GM23248 (cell line): ENCODE measurements at regions not wholly inside any gene's neighbourhood (a gene's known extent, or its start where the extent isn't known, plus 50 kb on each side); places are given as distances from the start of the nearest gene placed in this dataset.

Source experiments
- DNase-seq: peaks from one replicate; pipeline ENCODE4 v3.0.0-alpha.2; 2015
- H2AFZ ChIP-seq: fragments of 200-600 bp; sonication (generic); 2 replicates; pipeline ENCODE4 v1.6.1; 2016; ENCODE audit warnings: antibody characterized with exemption
- H3F3A ChIP-seq: fragments of 200-600 bp; sonication (generic); 2 replicates; pipeline ENCODE4 v1.6.1; 2016; ENCODE audit warnings: mild to moderate bottlenecking, antibody characterized with exemption, mixed run types; ENCODE audit not compliant: insufficient read depth
- H3K27ac ChIP-seq: fragments of 200-600 bp; sonication (generic); 2 replicates; pipeline ENCODE4 v1.5.1; 2016; ENCODE audit warnings: mild to moderate bottlenecking
- H3K27me3 ChIP-seq: fragments of 200-600 bp; sonication (generic); replicated peaks from 2 replicates; pipeline ENCODE4 v1.6.1; 2016; ENCODE audit warnings: mild to moderate bottlenecking; ENCODE audit not compliant: insufficient read depth
- H3K36me3 ChIP-seq: fragments of 200-600 bp; sonication (generic); 2 replicates; pipeline ENCODE4 v1.6.1; 2016; ENCODE audit warnings: low read depth, mild to moderate bottlenecking
- H3K4me1 ChIP-seq: fragments of 200-600 bp; sonication (generic); 2 replicates; pipeline ENCODE4 v1.6.1; 2016; ENCODE audit warnings: mild to moderate bottlenecking; ENCODE audit not compliant: insufficient read depth
- H3K4me2 ChIP-seq: fragments of 200-600 bp; sonication (generic); one replicate; pipeline ENCODE4 v1.6.1; 2016; ENCODE audit warnings: mild to moderate bottlenecking; ENCODE audit not compliant: unreplicated experiment
- H3K4me3 ChIP-seq: fragments of 200-600 bp; sonication (generic); 2 replicates; pipeline ENCODE4 v1.5.1; 2016; ENCODE audit warnings: mild to moderate bottlenecking
- H3K79me2 ChIP-seq: fragments of 200-600 bp; sonication (generic); 2 replicates; pipeline ENCODE4 v1.6.1; 2016; ENCODE audit warnings: mild to moderate bottlenecking; ENCODE audit not compliant: insufficient read depth
- H3K9ac ChIP-seq: fragments of 200-600 bp; sonication (generic); 2 replicates; pipeline ENCODE4 v1.6.1; 2016; ENCODE audit warnings: mild to moderate bottlenecking
- H3K9me2 ChIP-seq: fragments of 200-600 bp; sonication (generic); 2 replicates; pipeline ENCODE4 v1.6.1; 2016; ENCODE audit warnings: mixed run types, mild to moderate bottlenecking, moderate library complexity; ENCODE audit not compliant: insufficient read depth
- H3K9me3 ChIP-seq: fragments of 200-600 bp; sonication (generic); one replicate; pipeline ENCODE4 v1.6.1; 2017; ENCODE audit warnings: low read depth
- H4K20me1 ChIP-seq: fragments of 200-600 bp; sonication (generic); 2 replicates; pipeline ENCODE4 v1.6.0; 2016; ENCODE audit not compliant: insufficient read depth
- EZH2 ChIP-seq: fragments of 200-600 bp; sonication (generic); IDR thresholded peaks from 2 replicates; pipeline ENCODE4 v1.6.1; 2018; ENCODE audit warnings: antibody characterized with exemption, mild to moderate bottlenecking; ENCODE audit not compliant: insufficient read depth, poor library complexity, severe bottlenecking
- EZH2phosphoT487 ChIP-seq: fragments of 200-600 bp; sonication (generic); IDR thresholded peaks from 2 replicates; pipeline ENCODE4 v1.6.1; 2018; ENCODE audit warnings: antibody characterized with exemption, moderate library complexity, mild to moderate bottlenecking, low read depth; ENCODE audit not compliant: insufficient read depth
- WGBS, 2 experiments: methylation state at CpG; one replicate each; pipeline ENCODE4 v1.1.6; 2015 to 2017; ENCODE audit warnings: low lambda C conversion rate in 2 of 2, low coverage in 1 of 2; ENCODE audit errors: missing lambda C conversion rate in 2 of 2; 5-methylcytosine and 5-hydroxymethylcytosine counted together
- in situ Hi-C: fragments of 300-500 bp; cut with MboI; formaldehyde crosslinking; loops from 2 replicates; pipeline ENCODE4 v1.15.0; 2020

DNA sequence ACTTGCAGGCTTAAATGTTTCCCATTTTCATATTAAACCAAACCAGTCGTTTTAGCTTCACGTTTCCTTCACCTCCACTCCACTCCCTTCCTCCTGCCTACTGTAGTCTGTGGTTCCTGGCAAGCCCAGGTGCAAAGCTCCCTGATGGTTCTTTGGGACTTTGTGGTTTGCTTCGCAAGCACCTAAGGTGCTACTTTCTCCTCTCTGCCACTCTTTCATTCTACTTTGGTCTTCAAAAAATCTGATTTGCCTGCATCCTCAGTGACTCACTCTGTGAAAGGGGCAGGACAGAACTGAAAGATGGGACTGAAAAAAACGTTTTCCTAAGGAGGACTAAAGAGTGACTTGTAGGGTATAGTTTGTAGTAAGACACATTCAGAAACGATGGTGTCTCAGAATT lies 228.4 kb downstream of the CYRIA start:
- Histone ChIP-seq H3K9me3 (no peaks in the 10 kb centered on the region), H3K4me1 (no peaks in the 10 kb centered on the region), H3K9ac (no peak overlapping the region), H3K4me3 (no peak overlapping the region), H3K27ac (no peak overlapping the region), H2AFZ (no peak overlapping the region), H3F3A (no peaks in the 10 kb centered on the region), H4K20me1 (no peaks in the 10 kb centered on the region), H3K9me2 (no peaks in the 10 kb centered on the region), H3K36me3 (no peaks in the 10 kb centered on the region), H3K79me2 (no peaks in the 10 kb centered on the region), H3K4me2 (no peak overlapping the region), H3K27me3 (no peaks in the 10 kb centered on the region)
- no peak for TF ChIP-seq EZH2
- TF ChIP-seq EZH2phosphoT487: no peak
- DNase-seq: no peak
- WGBS, 2 experiments: 10 to 13% methylated on average over 5 of the region's 5 CpGs
- in situ Hi-C loops: no loop called here

DNA sequence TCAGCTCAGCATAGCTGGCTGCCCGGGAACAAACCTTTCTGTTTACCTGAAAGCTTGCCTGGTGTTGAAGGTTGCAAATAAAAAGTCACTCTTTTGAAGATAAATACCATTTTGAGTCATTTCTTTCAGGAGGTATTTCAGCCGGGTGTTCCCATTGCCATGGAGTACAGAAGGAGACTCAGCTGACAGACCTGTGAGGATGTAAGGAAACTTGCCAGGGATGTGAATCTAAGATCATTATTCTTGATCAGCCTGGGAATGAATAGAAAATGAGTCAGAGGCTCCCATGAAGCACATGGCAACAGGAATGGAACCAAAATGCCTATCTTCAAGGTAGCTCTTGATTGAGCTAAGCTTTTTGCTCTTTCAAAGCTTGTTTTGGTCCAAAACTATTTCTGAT lies 231.2 kb downstream of the CYRIA start:
- no peak overlapping the region for H3K27ac ChIP-seq
- no peak overlapping the region for H3K4me2 ChIP-seq
- in situ Hi-C loops: no loop called here
- no peaks in the 10 kb centered on the region for H3K9me2 ChIP-seq
- no peak overlapping the region for H3K9ac ChIP-seq
- H3K27me3 ChIP-seq: no peaks in the 10 kb centered on the region
- no peaks in the 10 kb centered on the region for H3F3A ChIP-seq
- H2AFZ ChIP-seq: no peak overlapping the region
- TF ChIP-seq EZH2: no peak
- no peak overlapping the region for H3K4me3 ChIP-seq
- H3K4me1 ChIP-seq: no peaks in the 10 kb centered on the region
- DNase-seq: no peak
- no peaks in the 10 kb centered on the region for H4K20me1 ChIP-seq
- WGBS, 2 experiments: 13 to 17% methylated on average over 2 of the region's 2 CpGs
- H3K36me3 ChIP-seq: no peaks in the 10 kb centered on the region
- no peaks in the 10 kb centered on the region for H3K79me2 ChIP-seq
- H3K9me3 ChIP-seq: no peaks in the 10 kb centered on the region

GRCh38 chr2:16430846-16431245 lies 234.8 kb downstream of the CYRIA start:
- TF ChIP-seq EZH2 (no peak), EZH2phosphoT487 (no peak)
- Histone ChIP-seq H3K9me3 (no peaks in the 10 kb centered on the region), H3K36me3 (no peaks in the 10 kb centered on the region), H3K9ac (no peak overlapping the region), H3K27me3 (no peaks in the 10 kb centered on the region), H3K27ac (no peak overlapping the region), H3K9me2 (no peaks in the 10 kb centered on the region), H3K4me1 (no peaks in the 10 kb centered on the region), H3K79me2 (no peaks in the 10 kb centered on the region), H2AFZ (no peak overlapping the region), H3F3A (no peaks in the 10 kb centered on the region), H3K4me2 (no peak overlapping the region), H3K4me3 (no peak overlapping the region), H4K20me1 (no peaks in the 10 kb centered on the region)
- WGBS, 2 experiments: 11 to 19% methylated on average over 3 of the region's 3 CpGs
- DNase-seq: no peak
- in situ Hi-C loops: no loop called here

- Histone ChIP-seq H3K4me1 (no peaks in the 10 kb centered on the region), H3F3A (no peaks in the 10 kb centered on the region), H2AFZ (no peak overlapping the region), H3K4me2 (no peak overlapping the region), H4K20me1 (no peaks in the 10 kb centered on the region), H3K79me2 (no peaks in the 10 kb centered on the region), H3K27ac (no peak overlapping the region), H3K9me2 (no peaks in the 10 kb centered on the region), H3K27me3 (no peaks in the 10 kb centered on the region), H3K9me3 (no peaks in the 10 kb centered on the region), H3K36me3 (no peaks in the 10 kb centered on the region), H3K9ac (no peak overlapping the region), H3K4me3 (no peak overlapping the region)
- 4 to 12% methylated on average over 2 of the region's 2 CpGs for WGBS, 2 experiments
- DNase-seq: no peak
- in situ Hi-C loops: no loop called here
- TF ChIP-seq EZH2: no peak
- TF ChIP-seq EZH2phosphoT487: no peak
Measured at GRCh38 chr2:16429431-16430145, 236.0 kb downstream of the CYRIA start.

DNA sequence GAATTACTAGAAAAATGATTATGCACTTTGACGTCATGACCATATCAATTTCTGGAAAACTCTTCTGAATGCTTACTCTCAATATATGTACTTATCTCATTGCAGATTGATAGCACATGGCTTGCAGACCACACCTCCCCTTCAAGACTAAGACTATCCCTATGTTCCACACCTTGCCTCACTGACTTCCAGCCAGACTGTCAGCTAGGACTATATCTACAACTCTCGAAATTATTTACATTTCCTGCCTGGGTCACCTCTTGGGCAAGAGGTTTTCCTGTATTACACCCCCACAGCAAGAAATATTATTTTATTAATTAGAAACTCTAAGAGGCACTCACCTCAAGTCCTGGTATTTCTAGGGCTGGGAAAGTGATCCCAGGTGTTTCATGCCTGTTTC lies 236.6 kb downstream of the CYRIA start:
- H3F3A ChIP-seq: no peaks in the 10 kb centered on the region
- H3K9me2 ChIP-seq: no peaks in the 10 kb centered on the region
- TF ChIP-seq EZH2 (no peak), EZH2phosphoT487 (no peak)
- H3K9ac ChIP-seq: no peak overlapping the region
- no peak overlapping the region for H3K27ac ChIP-seq
- no peaks in the 10 kb centered on the region for H3K4me1 ChIP-seq
- WGBS, 2 experiments: 43 to 48% methylated on average over 2 of the region's 2 CpGs
- H3K79me2 ChIP-seq: no peaks in the 10 kb centered on the region
- H3K9me3 ChIP-seq: no peaks in the 10 kb centered on the region
- no peaks in the 10 kb centered on the region for H4K20me1 ChIP-seq
- H2AFZ ChIP-seq: no peak overlapping the region
- no peak overlapping the region for H3K4me2 ChIP-seq
- in situ Hi-C loops: no loop called here
- H3K4me3 ChIP-seq: no peak overlapping the region
- no peak for DNase-seq
- H3K36me3 ChIP-seq: no peaks in the 10 kb centered on the region
- no peaks in the 10 kb centered on the region for H3K27me3 ChIP-seq
